CMK (cell line): ENCODE measurements at regions not wholly inside any gene's neighbourhood (a gene's known extent, or its start where the extent isn't known, plus 50 kb on each side); places are given as distances from the start of the nearest gene placed in this dataset.
"Not testable (repeated sequence)": the region's sequence is repeated elsewhere in the genome, so short reads cannot be mapped to it uniquely, and the experiment has no call there.

ENCODE experiments used
- DNase-seq: peaks from one replicate; pipeline ENCODE4 v3.0.0-alpha.2; 2010; ENCODE audit warnings: low read depth

DNA sequence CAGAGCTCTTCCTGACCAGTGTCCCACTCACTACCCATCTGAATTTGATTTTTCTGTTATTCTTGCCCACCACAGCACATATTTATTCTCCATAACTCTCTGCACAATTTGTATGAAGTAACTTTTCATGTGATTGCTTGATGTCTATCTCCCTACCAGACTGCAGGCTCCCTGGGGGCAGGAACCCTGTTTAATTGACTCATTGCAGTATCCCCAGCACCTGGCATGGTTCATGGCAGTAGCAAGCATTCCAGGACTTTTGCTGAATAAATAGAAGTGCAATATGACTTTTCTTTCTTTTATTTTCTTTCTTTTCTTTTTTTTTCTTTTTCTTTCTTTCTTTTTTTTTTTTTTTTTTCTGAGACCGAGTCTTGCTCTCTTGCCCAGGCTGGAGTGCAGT is 88.7 kb upstream of the XPO1 start:
- no peak for DNase-seq

DNA sequence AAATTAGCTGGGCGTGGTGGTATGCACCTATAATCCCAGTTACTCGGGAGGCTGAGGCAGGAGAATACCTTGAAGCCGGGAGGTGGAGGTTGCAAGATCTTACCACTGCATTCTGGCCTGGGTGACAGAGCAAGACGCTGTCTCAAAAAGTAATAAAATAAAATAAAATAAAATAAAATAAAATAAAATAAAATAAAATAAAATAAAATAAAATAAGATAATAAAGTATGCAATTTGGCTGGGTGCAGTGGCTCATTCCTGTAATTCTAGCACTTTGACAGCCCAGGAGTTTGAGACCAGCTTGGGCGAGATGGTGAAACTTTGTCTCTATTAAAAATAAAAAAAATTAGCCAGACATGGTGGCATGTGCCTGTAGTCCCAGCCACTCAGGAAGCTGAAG is 85.6 kb upstream of the XPO1 start:
- DNase-seq: no peak

DNA sequence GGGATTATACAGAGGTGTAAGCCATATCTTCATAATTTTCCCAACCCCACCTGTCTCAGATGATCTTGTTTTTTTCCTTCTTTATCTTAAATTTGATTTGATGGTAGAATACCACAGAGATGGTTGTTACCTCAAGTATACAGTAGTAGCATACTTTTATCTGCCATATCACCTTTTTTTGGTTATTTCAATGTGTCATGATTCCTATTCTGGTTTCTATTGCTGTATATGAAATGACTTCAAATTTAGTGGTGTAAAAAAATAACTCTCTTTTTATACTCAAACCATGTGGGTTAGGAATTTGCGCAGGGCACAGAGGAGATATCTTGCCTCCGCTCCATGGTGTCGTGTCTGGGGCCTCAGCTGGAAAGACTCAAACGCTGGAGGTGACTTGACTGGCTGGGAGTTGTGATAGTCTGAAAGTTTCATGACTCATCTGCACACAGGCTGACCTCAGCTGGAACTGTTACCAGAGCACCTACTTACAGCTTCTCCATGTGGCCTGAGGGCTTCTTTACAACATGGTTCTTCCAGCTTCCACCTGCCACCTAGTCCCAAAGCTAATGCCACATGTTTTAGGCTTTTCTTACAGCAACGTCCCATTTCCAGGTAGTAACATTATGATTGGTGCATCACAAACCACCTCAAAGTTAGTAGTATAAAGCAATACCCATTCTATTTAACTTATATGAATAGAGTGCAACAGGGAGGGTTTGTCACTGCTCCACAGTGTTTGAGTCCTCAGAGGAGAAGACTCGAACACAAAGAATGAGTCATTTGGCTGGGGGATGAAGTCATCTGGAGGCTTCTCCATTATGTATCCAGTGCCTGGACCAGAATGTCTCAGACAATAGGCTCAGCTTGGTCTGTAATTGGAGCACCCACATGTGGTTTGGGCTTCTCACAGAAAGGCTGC is 82.3 kb upstream of the XPO1 start:
- DNase-seq: no peak

DNA sequence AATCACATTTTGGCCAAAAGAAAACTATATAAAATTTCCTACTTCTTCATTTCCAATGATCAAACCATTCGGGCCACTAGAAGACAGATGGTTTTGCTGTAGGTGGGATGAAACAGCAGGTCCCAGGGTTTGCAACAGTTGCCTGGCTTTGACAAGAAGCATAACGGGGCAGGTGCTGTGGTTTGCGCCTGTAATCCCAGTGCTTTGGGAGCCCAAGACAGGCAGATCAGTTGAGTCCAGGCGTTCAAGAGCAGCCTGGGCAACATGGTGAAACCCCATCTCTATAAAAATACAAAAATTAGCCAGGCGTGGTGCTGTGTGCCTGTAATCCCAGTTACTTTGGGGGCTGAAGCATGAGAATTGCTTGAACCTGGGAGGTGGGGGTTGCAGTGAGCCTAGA is 81.4 kb upstream of the XPO1 start:
- DNase-seq: no peak

DNA sequence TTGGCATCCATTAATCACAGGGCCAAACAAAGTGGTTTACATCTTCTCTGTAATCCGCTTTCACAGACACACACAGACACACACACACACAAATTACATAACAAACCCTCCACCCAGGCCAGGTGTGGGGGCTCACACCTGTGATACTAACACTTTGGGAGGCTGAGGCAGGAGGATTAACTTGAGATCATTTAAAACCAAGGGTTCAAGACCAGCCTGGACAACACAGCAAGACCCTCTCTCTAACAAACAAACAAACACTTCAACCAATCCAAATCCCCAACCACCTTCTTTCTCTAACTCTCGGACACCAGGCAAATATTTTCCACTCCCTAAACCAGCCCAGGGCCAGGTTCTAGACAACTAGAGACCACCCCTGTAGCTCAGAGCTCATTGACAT is 79.5 kb upstream of the XPO1 start:
- no peak for DNase-seq

DNA sequence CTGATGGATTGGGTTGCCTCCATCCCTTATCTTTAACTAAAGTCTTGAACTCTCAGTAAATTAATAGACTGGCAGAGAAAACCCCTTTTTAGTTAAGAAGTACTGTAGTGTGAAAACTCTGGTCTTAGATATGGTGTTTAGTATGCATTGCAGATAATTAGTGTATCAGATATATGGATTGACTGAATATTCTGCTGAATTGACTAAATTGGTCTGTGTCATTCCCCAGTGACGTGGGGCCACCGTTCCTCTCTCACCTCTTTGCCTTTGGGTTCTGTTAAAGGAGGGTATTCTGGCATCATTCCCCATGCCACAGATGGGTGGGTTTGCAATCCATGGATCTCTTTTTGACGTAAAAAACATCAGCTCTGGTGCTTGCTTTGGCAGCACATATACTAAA is 67.1 kb upstream of the XPO1 start:
- no peak for DNase-seq

DNA sequence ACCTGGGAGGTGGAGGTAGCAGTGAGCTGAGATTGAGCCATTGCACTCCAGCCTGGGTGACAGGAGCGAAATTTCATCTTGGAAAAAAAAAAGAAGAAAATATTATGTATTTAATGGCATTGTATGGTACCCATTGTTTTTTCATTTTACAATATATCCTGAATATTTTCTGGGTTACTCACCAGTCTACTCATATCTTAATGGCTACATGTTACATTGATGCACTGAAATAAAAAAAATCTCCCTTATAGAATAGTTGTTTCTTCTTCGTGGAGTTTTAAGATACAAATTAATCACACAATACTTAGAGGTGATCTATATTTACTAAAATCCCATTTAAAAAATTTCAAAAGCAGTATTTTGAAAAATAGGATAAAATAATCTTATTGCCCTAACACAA is 66.3 kb upstream of the XPO1 start:
- DNase-seq: no peak

DNA sequence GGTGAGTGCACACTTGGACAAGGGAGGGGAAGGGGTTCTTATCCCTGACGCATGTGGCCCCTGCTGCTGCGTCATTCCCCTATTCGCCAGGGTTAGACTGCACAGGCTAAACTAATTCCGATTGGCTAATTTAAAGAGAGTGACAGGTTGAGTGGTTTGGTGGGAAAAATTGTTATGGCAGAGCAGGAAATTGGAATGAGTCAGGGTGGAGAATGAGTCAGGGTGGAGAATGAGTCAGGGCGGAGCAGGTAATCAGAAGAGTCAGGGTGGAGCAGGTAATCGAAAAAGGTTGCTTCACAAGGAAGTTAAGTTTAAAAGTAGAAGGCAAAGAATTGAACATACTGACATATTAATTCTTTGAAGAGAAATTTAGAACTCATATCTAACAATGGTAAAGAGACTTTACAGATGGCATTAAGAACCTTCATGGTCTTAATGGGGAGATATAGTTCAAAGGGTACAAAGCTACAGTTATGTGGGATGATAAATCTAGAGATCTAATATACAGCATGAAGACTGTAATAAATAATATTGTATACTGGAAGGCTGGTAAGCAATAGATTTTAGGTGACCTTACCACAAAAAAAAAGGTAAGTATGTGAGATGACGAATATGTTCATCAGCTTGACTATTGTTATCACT is 60.5 kb upstream of the XPO1 start:
- DNase-seq: not testable (repeated sequence)

DNA sequence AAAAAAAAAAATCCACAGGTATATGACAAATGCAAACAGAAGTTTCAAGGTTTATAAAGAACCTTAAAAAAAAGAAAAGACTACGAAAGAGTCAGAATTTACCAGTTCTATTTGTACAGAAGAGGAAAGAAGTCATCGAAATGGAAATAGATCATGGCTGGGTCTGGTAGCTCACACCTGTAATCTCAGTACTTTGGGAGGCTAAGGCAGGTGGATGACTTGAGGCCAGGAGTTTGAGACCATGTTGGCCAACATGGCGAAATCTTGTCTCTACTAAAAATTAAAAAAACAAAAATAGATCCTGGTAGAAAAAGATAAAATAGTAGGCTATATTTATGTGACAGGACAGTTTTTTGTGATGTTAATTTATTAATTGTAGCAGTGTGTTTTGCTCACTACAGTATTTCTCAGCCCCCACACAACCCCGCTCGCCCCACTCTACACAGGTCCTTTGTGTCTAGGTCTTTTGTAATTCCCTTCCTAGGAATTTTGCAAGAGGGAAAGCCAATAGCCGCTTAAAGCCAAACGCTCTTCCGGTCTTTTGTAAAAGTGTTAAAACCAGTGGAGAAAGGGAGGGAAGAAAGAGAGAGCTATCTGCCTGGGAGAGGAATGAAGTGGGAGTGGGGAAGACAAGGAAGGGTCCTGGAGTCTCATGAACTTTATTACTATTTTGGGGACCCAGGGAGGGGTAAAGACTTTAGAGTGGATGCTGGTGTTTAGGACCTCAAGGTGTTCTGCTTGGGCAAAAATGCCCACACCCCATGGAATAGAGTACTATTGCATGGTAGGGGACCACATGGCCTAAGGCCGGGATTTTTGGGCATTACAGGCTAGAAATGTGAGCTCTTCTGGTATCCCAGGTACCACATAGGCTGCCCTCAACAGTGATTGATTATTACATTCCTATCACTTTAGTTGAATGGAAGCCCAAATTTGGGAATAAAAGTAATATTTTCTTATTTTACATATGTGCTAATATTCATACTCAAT is 59.4 kb upstream of the XPO1 start:
- no peak for DNase-seq

DNA sequence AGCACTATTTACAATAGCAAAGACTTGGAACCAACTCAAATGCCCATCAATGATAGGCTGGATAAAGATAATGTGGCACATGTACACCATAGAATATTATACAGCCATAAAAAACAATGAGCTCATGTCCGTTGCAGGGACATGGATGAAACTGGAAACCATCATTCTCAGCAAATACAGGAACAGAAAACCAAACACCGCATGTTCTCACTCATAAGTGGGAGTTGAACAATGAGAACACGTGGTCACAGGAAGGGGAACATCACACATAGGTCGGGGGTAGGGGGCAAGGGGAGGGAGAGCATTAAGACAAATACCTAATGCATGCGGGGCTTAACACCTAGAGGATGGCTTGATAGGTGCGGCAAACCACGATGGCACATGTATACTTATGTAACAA is 56.0 kb upstream of the XPO1 start:
- DNase-seq: not testable (repeated sequence)

DNA sequence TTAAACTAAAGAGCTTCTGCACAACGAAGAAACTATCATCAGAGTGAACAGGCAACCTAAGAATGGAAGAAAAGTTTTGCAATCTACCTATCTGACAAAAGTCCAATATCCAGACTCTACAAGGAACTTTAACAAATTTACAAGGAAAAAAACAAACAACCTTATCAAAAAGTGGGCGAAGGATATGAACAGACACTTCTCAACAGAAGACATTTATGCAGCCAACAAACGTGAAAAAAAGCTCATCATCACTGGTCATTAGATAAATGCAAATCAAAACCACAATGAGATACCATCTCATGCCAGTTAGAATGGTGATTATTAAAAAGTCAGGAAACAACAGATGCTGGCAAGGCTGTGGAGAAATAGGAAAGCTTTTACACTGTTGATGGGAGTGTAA is 55.5 kb upstream of the XPO1 start:
- DNase-seq: not testable (repeated sequence)

DNA sequence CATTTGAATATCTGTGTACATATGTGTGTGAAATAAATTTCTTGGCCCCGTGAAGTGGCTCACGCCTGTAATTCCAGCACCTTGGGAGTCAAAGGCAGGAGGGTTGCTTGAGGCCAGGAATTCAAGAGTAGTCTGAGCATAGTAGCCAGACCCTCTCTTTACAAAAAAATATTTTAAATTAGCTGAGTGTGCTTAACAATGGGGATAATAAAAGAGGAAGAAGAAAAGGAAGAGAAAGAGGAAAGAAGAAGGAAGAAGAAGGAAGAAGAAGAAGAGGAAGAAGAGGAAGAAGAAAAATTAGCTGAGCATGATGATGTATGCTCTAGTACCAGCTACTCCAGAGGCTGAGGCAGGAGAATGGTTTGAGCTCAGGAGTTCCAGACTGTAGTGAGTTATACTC is 52.1 kb upstream of the XPO1 start:
- no peak for DNase-seq

DNA sequence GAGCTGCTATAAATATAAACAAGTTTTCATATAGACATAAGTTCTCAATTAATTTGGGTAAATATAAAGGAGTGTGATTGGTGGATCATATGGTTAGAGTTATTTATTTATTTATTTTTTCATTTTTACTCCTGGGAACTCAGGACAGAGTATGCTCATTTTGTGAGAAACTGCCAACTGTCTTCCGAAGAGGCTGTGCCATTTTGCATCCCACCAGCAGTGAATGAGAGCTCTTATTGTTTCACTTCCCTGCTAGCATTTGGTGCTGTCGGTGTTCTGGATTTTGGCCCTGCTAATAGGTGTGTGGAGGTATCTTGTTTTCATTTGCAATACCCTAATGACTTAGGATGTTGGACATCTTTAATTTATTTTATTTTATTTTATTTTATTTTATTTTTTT is 50.4 kb upstream of the XPO1 start:
- no peak for DNase-seq
